ENCODE measurements at regions not wholly inside any gene's neighbourhood (a gene's known extent, or its start where the extent isn't known, plus 50 kb on each side); places are given as distances from the start of the nearest gene placed in this dataset.

DNA sequence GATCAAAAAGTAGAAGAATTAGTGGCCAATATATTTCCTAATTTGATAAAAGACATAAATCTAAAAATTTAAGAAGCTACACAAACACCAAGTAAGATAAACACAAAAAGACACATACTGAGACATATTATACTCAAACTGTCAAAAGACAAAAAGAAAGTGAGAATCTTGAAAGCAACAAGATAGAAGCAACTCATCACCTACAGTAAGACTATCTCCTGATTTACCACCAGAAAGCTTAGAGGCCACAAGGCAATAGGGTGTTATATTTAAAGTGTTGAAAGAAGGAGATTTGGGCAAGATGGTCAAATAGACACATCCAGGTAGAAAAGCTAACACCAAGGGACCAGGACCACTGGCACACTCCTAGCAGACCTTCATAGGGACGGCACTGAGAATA is 79.4 kb downstream of the ITM2A start:
- Histone ChIP-seq H3K27ac (ENCODE audit: extremely low read length, insufficient read depth, low read length) (no peak overlapping the region), H4K20me1 (ENCODE audit: insufficient read depth, low read length) (no peaks in the 10 kb centered on the region), H3K4me3 (replicated peaks in 1 of 3; ENCODE audit: insufficient read depth in 1 of 3, low read depth in 2 of 3, low read length in 3 of 3) (no peak overlapping the region), H3K36me3 (replicated peaks in 1 of 2; ENCODE audit: control insufficient read depth in 1 of 2, insufficient read depth in 2 of 2, low read length in 2 of 2) (no peaks in the 10 kb centered on the region), H3K4me2 (ENCODE audit: low read depth, low read length) (no peak overlapping the region), H3K79me2 (ENCODE audit: insufficient read depth, low read length) (no peaks in the 10 kb centered on the region), H2AFZ (ENCODE audit: low read length) (no peak overlapping the region), H3K9ac (ENCODE audit: insufficient read depth, low read depth, low read length) (no peak overlapping the region), H3K9me3 (ENCODE audit: low read length) (no peaks in the 10 kb centered on the region), H3K4me1 (ENCODE audit: insufficient read depth, low read length) (no peaks in the 10 kb centered on the region), H3K27me3 (ENCODE audit: control insufficient read depth in 1 of 2, insufficient read depth in 2 of 2, low read length in 2 of 2) (no peaks in the 10 kb centered on the region)
- BruUV-seq (replicated peaks) = no TSS peak
- ChIA-PET POLR2A (no interaction called here), CTCF (ENCODE audit: low intra/inter-chr PET ratio, low total read pairs) (no interaction called here)
- no peak for ATAC-seq
- DNase-seq (ENCODE audit: low spot score) = no peak
- 0% methylated on average over 1 of the region's 1 CpG for WGBS (ENCODE audit: low lambda C conversion rate)
- in situ Hi-C loops (cut with HindIII; ENCODE audit: extremely low pct_ligation_motif_present, low pct_unique_long_range_greater_than_20kb) = no loop called here
- intact Hi-C loops (cut with micrococcal nuclease; ENCODE audit: unreplicated experiment) = no loop called here
- FAIRE-seq = no peak
- TF ChIP-seq, protein P1, sequence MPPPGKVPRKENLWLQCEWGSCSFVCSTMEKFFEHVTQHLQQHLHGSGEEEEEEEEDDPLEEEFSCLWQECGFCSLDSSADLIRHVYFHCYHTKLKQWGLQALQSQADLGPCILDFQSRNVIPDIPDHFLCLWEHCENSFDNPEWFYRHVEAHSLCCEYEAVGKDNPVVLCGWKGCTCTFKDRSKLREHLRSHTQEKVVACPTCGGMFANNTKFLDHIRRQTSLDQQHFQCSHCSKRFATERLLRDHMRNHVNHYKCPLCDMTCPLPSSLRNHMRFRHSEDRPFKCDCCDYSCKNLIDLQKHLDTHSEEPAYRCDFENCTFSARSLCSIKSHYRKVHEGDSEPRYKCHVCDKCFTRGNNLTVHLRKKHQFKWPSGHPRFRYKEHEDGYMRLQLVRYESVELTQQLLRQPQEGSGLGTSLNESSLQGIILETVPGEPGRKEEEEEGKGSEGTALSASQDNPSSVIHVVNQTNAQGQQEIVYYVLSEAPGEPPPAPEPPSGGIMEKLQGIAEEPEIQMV (CRISPR knock-in tag; IDR thresholded peaks at IDR 0.05; ENCODE audit: low read depth) = no peak
- no peak for TF ChIP-seq RBM39 (IDR thresholded peaks at IDR 0.05; ENCODE audit: low read depth, low read length, poor library complexity, severe bottlenecking)
- TF ChIP-seq, protein P2, sequence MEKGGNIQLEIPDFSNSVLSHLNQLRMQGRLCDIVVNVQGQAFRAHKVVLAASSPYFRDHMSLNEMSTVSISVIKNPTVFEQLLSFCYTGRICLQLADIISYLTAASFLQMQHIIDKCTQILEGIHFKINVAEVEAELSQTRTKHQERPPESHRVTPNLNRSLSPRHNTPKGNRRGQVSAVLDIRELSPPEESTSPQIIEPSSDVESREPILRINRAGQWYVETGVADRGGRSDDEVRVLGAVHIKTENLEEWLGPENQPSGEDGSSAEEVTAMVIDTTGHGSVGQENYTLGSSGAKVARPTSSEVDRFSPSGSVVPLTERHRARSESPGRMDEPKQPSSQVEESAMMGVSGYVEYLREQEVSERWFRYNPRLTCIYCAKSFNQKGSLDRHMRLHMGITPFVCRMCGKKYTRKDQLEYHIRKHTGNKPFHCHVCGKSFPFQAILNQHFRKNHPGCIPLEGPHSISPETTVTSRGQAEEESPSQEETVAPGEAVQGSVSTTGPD (CRISPR knock-in tag; IDR thresholded peaks at IDR 0.05) = no peak
- no peak for TF ChIP-seq FOXA1 (IDR thresholded peaks at IDR 0.05)
- TF ChIP-seq FOXA1 (CRISPR knock-in tag; IDR thresholded peaks at IDR 0.05) = no peak
- TF ChIP-seq ZNF20 (CRISPR knock-in tag; IDR thresholded peaks at IDR 0.05) = no peak
- TF ChIP-seq, protein P3, sequence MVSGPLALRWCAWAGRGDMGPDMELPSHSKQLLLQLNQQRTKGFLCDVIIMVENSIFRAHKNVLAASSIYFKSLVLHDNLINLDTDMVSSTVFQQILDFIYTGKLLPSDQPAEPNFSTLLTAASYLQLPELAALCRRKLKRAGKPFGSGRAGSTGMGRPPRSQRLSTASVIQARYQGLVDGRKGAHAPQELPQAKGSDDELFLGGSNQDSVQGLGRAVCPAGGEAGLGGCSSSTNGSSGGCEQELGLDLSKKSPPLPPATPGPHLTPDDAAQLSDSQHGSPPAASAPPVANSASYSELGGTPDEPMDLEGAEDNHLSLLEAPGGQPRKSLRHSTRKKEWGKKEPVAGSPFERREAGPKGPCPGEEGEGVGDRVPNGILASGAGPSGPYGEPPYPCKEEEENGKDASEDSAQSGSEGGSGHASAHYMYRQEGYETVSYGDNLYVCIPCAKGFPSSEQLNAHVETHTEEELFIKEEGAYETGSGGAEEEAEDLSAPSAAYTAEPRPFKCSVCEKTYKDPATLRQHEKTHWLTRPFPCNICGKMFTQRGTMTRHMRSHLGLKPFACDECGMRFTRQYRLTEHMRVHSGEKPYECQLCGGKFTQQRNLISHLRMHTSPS (CRISPR knock-in tag; IDR thresholded peaks at IDR 0.05; ENCODE audit: low read depth) = no peak
- TF ChIP-seq ZNF816 (CRISPR knock-in tag; IDR thresholded peaks at IDR 0.05; ENCODE audit: borderline replicate concordance) = no peak
- TF ChIP-seq, protein P4, sequence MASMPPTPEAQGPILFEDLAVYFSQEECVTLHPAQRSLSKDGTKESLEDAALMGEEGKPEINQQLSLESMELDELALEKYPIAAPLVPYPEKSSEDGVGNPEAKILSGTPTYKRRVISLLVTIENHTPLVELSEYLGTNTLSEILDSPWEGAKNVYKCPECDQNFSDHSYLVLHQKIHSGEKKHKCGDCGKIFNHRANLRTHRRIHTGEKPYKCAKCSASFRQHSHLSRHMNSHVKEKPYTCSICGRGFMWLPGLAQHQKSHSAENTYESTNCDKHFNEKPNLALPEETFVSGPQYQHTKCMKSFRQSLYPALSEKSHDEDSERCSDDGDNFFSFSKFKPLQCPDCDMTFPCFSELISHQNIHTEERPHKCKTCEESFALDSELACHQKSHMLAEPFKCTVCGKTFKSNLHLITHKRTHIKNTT (CRISPR knock-in tag; IDR thresholded peaks at IDR 0.05) = no peak
- no peak for TF ChIP-seq RAD21 (CRISPR knock-in tag; IDR thresholded peaks at IDR 0.05)
- no peak for TF ChIP-seq ZNF138 (CRISPR knock-in tag; IDR thresholded peaks at IDR 0.05; ENCODE audit: low read depth)
- TF ChIP-seq TRIM24 (CRISPR knock-in tag; IDR thresholded peaks at IDR 0.05) = no peak
- no peak for TF ChIP-seq WIZ (CRISPR knock-in tag; IDR thresholded peaks at IDR 0.05)
- no peak for TF ChIP-seq ZBTB1 (CRISPR knock-in tag; IDR thresholded peaks at IDR 0.05; ENCODE audit: borderline replicate concordance)
- TF ChIP-seq, protein P5, sequence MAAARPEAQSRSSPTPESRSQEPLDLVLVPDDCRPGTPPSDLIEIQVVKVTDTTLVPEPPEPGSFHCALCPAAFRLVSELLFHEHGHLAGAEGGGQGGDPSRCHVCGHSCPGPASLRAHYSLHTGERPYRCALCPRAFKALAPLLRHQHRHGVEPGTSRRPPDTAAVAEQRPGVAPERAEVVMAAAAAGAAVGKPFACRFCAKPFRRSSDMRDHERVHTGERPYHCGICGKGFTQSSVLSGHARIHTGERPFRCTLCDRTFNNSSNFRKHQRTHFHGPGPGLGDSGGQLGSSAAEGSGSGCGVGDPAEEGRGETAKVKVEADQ (CRISPR knock-in tag; IDR thresholded peaks at IDR 0.05; ENCODE audit: borderline replicate concordance) = no peak
- TF ChIP-seq NCOR1 (IDR thresholded peaks at IDR 0.05; ENCODE audit: borderline replicate concordance, low read length) = no peak

Data from HepG2 (cell line).